ENCODE measurements at regions not wholly inside any gene's neighbourhood (a gene's known extent, or its start where the extent isn't known, plus 50 kb on each side); places are given as distances from the start of the nearest gene placed in this dataset.

DNA sequence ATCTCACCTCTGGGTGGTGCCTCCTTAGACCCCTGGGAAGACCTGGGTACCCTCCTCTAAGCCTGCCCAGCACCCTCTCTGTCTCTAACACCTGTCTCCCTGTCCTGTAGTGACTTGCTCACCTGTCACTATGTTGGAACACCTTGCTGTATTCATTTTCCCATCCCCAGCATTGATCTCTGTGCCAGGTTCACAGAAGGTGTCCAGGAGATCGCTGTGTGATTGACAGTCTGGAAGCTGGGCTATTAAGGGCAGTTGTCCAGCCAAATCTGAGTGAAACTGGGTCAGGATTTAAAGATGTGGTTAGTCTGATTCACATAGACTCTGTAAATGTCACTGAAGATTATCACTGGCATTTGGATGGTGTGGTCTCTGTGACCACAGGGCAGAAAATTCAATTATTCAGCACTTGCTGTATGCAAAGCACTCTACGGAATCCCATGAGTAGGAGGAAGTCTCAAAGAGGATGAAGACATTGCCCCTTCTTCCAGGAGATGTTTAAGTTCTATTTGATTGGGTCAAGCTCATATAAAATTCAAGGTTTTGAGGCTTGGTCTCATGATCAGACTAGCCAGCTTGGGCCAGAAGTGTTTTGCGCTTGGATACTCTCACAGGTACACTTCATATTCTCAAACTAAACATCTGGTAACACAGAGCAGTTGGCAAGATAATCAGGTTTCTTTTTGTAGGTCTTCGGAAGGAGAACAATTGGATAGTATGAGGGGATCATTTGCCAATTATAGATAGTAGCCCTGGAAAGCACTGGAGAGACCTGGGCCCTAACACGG lies 57.8 kb upstream of the TAGAP start:
- CTCF ChIA-PET, result interaction anchor here (0.5 to 4.0 kb wide), 3 partner anchors 25 to 94 kb away, joined by 3 to 21 read pairs (median 4); no protein-coding TSS in a partner anchor
- no peak overlapping the region for H3K27ac ChIP-seq
- TF ChIP-seq, protein P1, sequence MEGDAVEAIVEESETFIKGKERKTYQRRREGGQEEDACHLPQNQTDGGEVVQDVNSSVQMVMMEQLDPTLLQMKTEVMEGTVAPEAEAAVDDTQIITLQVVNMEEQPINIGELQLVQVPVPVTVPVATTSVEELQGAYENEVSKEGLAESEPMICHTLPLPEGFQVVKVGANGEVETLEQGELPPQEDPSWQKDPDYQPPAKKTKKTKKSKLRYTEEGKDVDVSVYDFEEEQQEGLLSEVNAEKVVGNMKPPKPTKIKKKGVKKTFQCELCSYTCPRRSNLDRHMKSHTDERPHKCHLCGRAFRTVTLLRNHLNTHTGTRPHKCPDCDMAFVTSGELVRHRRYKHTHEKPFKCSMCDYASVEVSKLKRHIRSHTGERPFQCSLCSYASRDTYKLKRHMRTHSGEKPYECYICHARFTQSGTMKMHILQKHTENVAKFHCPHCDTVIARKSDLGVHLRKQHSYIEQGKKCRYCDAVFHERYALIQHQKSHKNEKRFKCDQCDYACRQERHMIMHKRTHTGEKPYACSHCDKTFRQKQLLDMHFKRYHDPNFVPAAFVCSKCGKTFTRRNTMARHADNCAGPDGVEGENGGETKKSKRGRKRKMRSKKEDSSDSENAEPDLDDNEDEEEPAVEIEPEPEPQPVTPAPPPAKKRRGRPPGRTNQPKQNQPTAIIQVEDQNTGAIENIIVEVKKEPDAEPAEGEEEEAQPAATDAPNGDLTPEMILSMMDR (conservative IDR thresholded peaks at IDR 0.05; ENCODE audit: low read depth), result no peak
- DNase-seq (ENCODE audit: low spot score), result no peak
- POLR2A ChIA-PET (ENCODE audit: low non-redundant PET), result no interaction called here

GRCh38 chr6:159101656-159102055 lies 56.9 kb upstream of the TAGAP start:
- H3K27ac ChIP-seq, result no peak overlapping the region
- POLR2A ChIA-PET (ENCODE audit: low non-redundant PET), result no interaction called here
- TF ChIP-seq, protein P1 (conservative IDR thresholded peaks at IDR 0.05; ENCODE audit: low read depth), result no peak

GRCh38 chr6:159100395-159101182 lies 55.8 kb upstream of the TAGAP start:
- ChIA-PET POLR2A (ENCODE audit: low non-redundant PET) (no interaction called here), CTCF (no interaction called here)
- DNase-seq (ENCODE audit: low spot score), result no peak
- TF ChIP-seq, protein P1 (conservative IDR thresholded peaks at IDR 0.05; ENCODE audit: low read depth), result no peak
- H3K27ac ChIP-seq, result no peak overlapping the region

More at GRCh38 chr6:159101656-159102055, 56.9 kb upstream of the TAGAP start:
- CTCF ChIA-PET, result no interaction called here
- no peak for DNase-seq (ENCODE audit: low spot score)

- H3K27ac ChIP-seq, result no peak overlapping the region
- no peak for DNase-seq (ENCODE audit: low spot score)
- POLR2A ChIA-PET (ENCODE audit: low non-redundant PET), result no interaction called here
- CTCF ChIA-PET, result interaction anchor here (0.9 kb wide), 1 partner anchor 91 kb away, joined by 4 read pairs; no protein-coding TSS in a partner anchor
- TF ChIP-seq, protein P1 (conservative IDR thresholded peaks at IDR 0.05; ENCODE audit: low read depth), result no peak
Measured at GRCh38 chr6:159099961-159100360, 55.2 kb upstream of the TAGAP start.

DNA sequence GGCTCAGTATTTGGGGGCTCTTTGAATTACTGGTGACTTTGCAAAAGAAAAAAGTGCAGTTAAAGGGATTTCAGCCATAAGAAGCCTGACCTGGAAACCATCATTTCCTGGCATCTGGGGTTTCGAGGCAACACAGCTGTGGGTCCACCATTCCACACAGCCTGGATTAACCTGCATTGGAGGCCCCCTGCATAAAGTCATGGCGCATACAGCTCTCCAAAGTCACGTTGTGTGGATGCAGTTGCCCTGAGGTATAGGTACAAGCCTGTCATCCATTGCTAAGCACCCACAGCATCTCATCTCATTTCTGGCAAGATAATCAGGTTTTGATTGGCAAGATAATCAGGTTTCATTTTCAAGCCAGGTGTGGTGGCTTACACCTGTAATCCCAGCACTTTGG lies 54.5 kb upstream of the TAGAP start:
- H3K27ac ChIP-seq, result no peak overlapping the region
- ChIA-PET POLR2A (ENCODE audit: low non-redundant PET) (no interaction called here), CTCF (interaction anchor here (0.9 kb wide), 1 partner anchor 91 kb away, joined by 4 read pairs; no protein-coding TSS in a partner anchor)
- TF ChIP-seq, protein P1 (conservative IDR thresholded peaks at IDR 0.05; ENCODE audit: low read depth), result no peak
- no peak for DNase-seq (ENCODE audit: low spot score)

GRCh38 chr6:159098636-159099106 lies 53.9 kb upstream of the TAGAP start:
- no peak overlapping the region for H3K27ac ChIP-seq
- no peak for DNase-seq (ENCODE audit: low spot score)
- CTCF ChIA-PET, result no interaction called here
- POLR2A ChIA-PET (ENCODE audit: low non-redundant PET), result no interaction called here
- TF ChIP-seq, protein P1 (conservative IDR thresholded peaks at IDR 0.05; ENCODE audit: low read depth), result no peak

Data from RWPE1 (cell line).